HL-60 (cell line): ENCODE measurements at regions not wholly inside any gene's neighbourhood (a gene's known extent, or its start where the extent isn't known, plus 50 kb on each side); places are given as distances from the start of the nearest gene placed in this dataset.

Experiments
- CTCF ChIP-seq: IDR thresholded peaks from one replicate; pipeline ENCODE4 v1.5.1; 2011; ENCODE audit warnings: low read length, control low read depth, inconsistent platforms; ENCODE audit not compliant: insufficient read depth
- POLR2AphosphoS5 ChIP-seq: IDR thresholded peaks from 2 replicates; pipeline ENCODE4 v1.6.1; 2012; ENCODE audit warnings: low read depth
- REST ChIP-seq: IDR thresholded peaks from 2 replicates; pipeline ENCODE4 v1.6.1; 2012; ENCODE audit warnings: low read depth; ENCODE audit not compliant: insufficient replicate concordance
- SPI1 ChIP-seq: IDR thresholded peaks from 2 replicates; pipeline ENCODE4 v1.6.1; 2012; ENCODE audit warnings: low read depth, mild to moderate bottlenecking, borderline replicate concordance

- TF ChIP-seq CTCF (no peak), REST (no peak), POLR2AphosphoS5 (no peak), SPI1 (no peak)
Measured at GRCh38 chr6:72464246-72464645, 157.6 kb upstream of the KCNQ5 start.
